Forelimb muscle (tissue), 1 donor: ENCODE measurements at regions not wholly inside any gene's neighbourhood (a gene's known extent, or its start where the extent isn't known, plus 50 kb on each side); places are given as distances from the start of the nearest gene placed in this dataset.

Experiments used
- DNase-seq: peaks from one replicate; pipeline ENCODE4 v3.0.0-alpha.2; 2013; ENCODE audit warnings: low read depth

DNA sequence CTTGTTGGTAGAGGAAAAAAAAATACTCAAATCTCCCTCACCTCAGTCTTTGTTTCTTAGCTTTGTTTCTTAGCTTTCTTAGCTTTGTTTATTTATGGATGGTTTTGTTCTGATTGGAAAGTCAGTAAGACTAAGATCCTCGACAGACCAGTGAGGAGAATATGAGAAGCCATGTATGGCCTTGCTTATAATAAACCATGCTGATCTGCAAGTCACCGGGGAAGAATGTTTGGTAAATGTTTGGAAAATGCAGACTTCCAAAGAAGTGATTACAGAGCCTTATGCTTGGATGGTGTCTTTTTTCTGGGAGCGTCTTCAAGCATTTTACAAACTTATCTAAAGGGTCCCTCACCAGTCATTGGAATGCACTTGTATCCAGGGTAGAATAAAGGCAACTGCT is 90.1 kb upstream of the NOCT start:
- no peak for DNase-seq

- DNase-seq = peak; percentile 54
Observed at GRCh38 chr4:138919094-138919936, 96.3 kb upstream of the NOCT start.

- no peak for DNase-seq
Observed at GRCh38 chr4:138918169-138918869, 97.3 kb upstream of the NOCT start.

DNA sequence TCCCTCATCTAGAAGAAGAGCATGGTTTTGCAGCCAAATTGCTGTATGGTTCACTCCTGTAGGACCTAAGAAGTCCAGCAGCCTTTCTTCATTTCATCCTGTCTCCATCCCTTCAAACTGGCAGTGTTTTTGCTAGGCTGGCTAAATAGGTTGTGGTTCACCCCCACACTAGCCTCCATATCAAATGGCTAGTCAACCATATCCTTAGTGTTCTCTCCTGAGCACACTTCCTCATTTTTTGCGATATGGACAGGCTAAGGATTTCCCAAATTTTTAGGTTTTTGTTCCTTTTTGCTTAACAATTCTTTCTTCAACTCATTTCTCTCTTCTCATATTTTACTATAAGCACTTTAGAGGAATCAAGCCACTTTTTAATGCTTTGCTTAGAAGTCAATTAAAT is 98.8 kb upstream of the NOCT start:
- DNase-seq = no peak

DNA sequence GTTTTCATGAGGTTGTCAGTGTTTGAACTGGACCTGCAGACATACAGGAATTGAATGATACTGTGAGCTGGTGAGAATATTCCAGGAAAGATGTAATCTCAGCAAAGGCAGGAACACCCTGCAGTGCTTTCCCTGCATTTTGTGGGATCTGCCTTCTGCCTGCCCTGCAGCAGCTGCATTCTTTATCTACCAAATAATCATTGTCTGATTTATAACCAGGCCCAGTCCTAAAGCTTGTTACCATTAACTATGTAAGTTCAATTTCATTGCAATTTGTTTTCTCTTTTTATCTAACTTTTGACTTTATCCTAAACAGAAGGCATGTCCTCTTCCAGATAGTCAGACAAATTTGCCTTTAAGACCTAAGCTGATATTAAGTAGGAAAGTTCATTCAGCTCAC is 99.8 kb upstream of the NOCT start:
- no peak for DNase-seq

- no peak for DNase-seq
Observed at GRCh38 chr4:138912704-138913340, 102.8 kb upstream of the NOCT start.

DNA sequence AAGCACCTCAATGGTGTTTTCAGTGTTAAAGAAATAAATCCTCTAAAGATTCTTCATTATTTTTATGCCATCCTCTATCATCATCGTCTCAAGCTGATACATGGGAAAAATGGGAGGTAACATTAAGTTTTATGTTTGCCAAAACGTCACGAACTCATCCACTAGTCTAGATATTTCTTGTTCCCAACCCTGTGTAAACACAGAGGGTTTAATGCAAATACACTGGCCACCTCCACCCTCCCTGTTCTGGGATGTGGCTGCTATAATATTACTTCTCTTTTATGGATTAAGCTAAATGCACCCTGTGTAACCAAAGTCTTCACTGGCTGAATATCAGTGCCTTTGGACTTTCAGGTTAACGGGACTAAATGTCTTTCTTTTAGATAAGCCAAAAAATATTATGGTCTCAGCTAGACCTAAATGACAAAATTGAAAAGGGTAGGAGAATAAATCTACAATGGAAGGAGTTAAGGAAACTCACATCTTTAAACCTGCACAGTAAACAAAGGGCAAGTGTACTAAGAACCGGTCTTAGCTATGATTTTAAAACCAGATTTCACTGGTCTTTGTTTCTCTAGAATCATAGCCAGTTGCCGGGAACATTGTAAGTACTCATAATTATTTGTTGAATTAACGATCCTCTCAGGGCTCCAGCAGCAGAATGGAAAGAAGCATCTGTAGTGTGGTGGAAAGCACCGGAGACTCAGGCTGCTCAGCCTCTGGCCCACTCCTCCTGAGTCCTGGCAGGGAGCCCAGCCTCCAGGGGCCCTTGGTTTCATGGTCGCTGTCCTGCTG is 103.5 kb upstream of the NOCT start:
- DNase-seq = no peak

GRCh38 chr4:138910914-138911336 is 104.7 kb upstream of the NOCT start:
- peak; percentile 28 for DNase-seq

DNA sequence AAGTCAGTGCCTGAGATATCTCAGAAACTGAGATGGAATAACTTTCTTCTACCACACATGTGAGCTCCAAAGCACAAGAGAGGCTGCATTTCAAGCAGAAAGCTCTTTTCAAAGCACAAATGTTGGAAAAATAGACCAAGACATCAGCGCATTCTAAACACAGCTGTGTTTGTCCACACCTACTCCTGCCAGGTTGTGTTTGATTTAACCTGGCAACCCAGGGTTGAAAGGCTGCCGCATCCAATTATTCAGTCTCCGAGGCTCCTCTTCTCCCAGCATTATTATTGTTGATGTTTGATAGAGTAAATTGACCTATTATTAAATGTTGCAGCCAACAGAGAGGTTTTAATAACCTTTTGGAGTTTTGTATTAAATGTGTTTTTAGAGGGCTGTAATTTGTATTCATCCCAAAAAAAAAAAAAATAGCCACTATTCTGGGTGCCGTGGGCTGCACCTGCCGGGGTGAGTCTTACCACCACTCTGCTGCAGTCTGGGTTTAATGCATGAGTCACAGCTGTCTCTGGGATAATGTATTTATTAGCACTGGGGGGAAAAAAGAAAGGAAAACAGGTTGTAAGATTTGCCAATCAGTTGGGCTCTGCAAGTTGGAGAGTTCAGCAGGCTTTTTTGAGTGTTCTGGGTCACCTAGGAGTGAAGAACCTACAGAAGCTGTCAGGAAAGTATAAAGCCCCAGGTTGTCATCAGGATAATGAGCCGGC is 105.2 kb upstream of the NOCT start:
- no peak for DNase-seq

DNA sequence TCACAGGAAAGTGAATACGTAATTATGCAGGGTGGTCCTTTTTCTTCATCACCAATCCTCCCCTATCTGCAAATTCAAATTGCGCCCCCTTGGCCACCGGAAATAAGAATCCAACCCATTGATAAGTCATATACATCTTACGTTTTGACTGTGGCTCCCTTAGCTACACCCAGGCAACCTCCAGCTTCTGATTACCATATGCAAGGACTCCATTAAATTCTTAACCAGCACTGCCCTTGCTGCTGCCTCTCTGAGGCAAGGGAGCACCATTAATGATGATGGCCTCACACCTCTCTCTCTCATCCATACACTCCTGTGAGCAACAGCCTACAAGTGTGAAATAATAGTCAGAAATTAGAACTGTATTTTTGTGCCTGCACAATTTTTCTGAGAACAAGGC is 106.0 kb upstream of the NOCT start:
- no peak for DNase-seq

- DNase-seq = no peak
Observed at GRCh38 chr4:138908134-138908533, 107.4 kb upstream of the NOCT start.

GRCh38 chr4:138907174-138907573 is 108.4 kb upstream of the NOCT start:
- DNase-seq = no peak

GRCh38 chr4:138904793-138905192 is 110.8 kb upstream of the NOCT start:
- no peak for DNase-seq

DNA sequence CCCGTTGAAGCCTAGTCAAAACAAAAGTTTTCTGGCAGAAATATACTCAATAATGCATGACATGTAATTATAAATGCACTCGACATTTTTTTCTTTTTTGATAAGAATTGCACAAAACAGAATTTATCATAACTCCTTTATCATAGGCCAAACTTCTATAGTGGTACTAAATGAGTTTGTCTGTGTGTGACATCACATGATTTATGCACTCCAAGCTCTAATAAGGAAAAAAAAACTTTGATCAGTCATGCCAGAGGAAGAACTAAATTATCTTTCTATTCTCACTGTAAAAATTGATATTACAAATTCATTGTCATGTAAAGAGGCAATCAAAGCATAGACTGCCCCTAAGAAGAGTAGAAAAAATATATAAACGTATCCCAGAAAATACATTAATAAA is 112.4 kb upstream of the NOCT start:
- no peak for DNase-seq

- DNase-seq = no peak
Observed at GRCh38 chr4:138902705-138903104, 112.9 kb upstream of the NOCT start.

DNA sequence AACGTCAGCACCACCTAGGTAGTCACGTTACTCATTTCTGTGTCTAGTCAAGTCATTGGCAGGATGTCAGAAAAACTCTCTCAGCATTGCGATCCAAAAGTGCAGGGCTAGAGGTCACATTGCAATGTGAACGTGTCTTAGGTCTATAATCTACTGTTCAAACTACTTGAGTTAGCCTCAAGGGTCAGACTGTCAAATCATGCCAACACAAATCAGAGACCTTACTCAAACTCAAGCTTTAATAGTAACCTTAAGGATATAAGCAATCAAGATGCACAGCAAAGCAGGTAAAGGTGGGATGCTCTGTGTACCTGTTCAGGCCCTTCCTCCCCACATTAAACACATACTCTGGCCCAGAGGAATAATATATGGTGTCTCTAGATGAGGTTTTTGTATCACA is 114.4 kb upstream of the NOCT start:
- no peak for DNase-seq

- no peak for DNase-seq
Observed at GRCh38 chr4:138899999-138900398, 115.6 kb upstream of the NOCT start.

GRCh38 chr4:138898282-138898681 is 117.3 kb upstream of the NOCT start:
- no peak for DNase-seq

DNA sequence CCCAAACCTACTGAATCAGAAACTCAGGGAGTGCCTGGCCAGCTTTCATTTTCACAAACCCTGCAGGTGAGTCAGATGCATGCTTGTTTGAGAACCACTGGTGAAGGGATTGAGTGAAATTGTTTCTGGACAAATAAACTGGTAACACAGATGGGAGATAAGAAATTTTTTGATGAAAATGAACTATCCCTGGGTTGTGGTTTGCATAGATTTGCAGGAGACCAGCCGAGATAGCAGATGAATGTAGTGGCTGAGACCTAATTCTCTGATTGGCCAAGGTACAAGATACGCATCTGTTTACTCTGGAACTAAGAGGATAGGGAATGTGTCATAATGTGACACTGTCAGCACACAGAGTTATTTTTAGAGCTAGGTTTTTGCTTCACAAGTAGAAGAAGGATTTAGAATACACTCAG is 117.8 kb upstream of the NOCT start:
- no peak for DNase-seq

- DNase-seq = no peak
Observed at GRCh38 chr4:138894709-138895108, 120.9 kb upstream of the NOCT start.

- DNase-seq = no peak
Observed at GRCh38 chr4:138894011-138894410, 121.6 kb upstream of the NOCT start.
